COLO668 (cell line): ENCODE measurements at regions not wholly inside any gene's neighbourhood (a gene's known extent, or its start where the extent isn't known, plus 50 kb on each side); places are given as distances from the start of the nearest gene placed in this dataset.

Experiments used
- DNase-seq: peaks from one replicate; lab custom pipeline; 2025; ENCODE audit not compliant: unreplicated experiment; lab: John Stamatoyannopoulos, UW

- DNase-seq, result no peak
Observed at GRCh38 chr4:36786519-36786918, 458.0 kb upstream of the NWD2 start.

GRCh38 chr4:36794716-36795115, 449.8 kb upstream of the NWD2 start:
- no peak for DNase-seq

GRCh38 chr4:36812149-36812548, 432.4 kb upstream of the NWD2 start:
- DNase-seq, result no peak

- DNase-seq, result no peak
Observed at GRCh38 chr4:36815536-36815935, 429.0 kb upstream of the NWD2 start.

GRCh38 chr4:36823199-36823967, 421.2 kb upstream of the NWD2 start:
- DNase-seq, result peak; percentile 8

- DNase-seq, result no peak
Observed at GRCh38 chr4:36824682-36825081, 419.9 kb upstream of the NWD2 start.

- DNase-seq, result no peak
Observed at GRCh38 chr4:36835246-36835645, 409.3 kb upstream of the NWD2 start.

- no peak for DNase-seq
Observed at GRCh38 chr4:36841583-36842326, 402.8 kb upstream of the NWD2 start.

GRCh38 chr4:36844448-36844847, 400.1 kb upstream of the NWD2 start:
- DNase-seq, result no peak

GRCh38 chr4:36852856-36853255, 391.7 kb upstream of the NWD2 start:
- no peak for DNase-seq

- no peak for DNase-seq
Observed at GRCh38 chr4:36854554-36854953, 390.0 kb upstream of the NWD2 start.

- DNase-seq, result no peak
Observed at GRCh38 chr4:36863601-36864000, 380.9 kb upstream of the NWD2 start.

- DNase-seq, result no peak
Observed at GRCh38 chr4:36870121-36870520, 374.4 kb upstream of the NWD2 start.

- no peak for DNase-seq
Observed at GRCh38 chr4:36872679-36873078, 371.9 kb upstream of the NWD2 start.

GRCh38 chr4:36884151-36884550, 360.4 kb upstream of the NWD2 start:
- DNase-seq, result no peak

GRCh38 chr4:36891971-36892370, 352.6 kb upstream of the NWD2 start:
- DNase-seq, result no peak

GRCh38 chr4:36900446-36900987, 344.0 kb upstream of the NWD2 start:
- DNase-seq, result no peak

GRCh38 chr4:36904823-36905222, 339.7 kb upstream of the NWD2 start:
- no peak for DNase-seq

- no peak for DNase-seq
Observed at GRCh38 chr4:36914106-36914505, 330.4 kb upstream of the NWD2 start.

- no peak for DNase-seq
Observed at GRCh38 chr4:36915717-36916116, 328.8 kb upstream of the NWD2 start.

- DNase-seq, result no peak
Observed at GRCh38 chr4:36917413-36917812, 327.1 kb upstream of the NWD2 start.

GRCh38 chr4:36919721-36920120, 324.8 kb upstream of the NWD2 start:
- no peak for DNase-seq
